ENCODE measurements at regions not wholly inside any gene's neighbourhood (a gene's known extent, or its start where the extent isn't known, plus 50 kb on each side); places are given as distances from the start of the nearest gene placed in this dataset.

- TF ChIP-seq CTCF (conservative IDR thresholded peaks at IDR 0.05) (no peak), EZH2 (IDR thresholded peaks at IDR 0.05; ENCODE audit: low read depth) (no peak)
Measured at GRCh38 chr20:50276119-50277063, 85.8 kb downstream of the CEBPB start.

All from PC-9 (cell line).